T-helper 1 cell (primary cell): ENCODE measurements at regions not wholly inside any gene's neighbourhood (a gene's known extent, or its start where the extent isn't known, plus 50 kb on each side); places are given as distances from the start of the nearest gene placed in this dataset.
"Not testable (repeated sequence)": the region's sequence is repeated elsewhere in the genome, so short reads cannot be mapped to it uniquely, and the experiment has no call there.

Experiments
- DNase-seq, 5 donors: peaks; one replicate each; pipeline ENCODE4 v3.0.0-alpha.2; 2012 to 2020

- no peak for DNase-seq
Measured at GRCh38 chr14:48373981-48374380, 698.6 kb upstream of the MDGA2 start.

DNA sequence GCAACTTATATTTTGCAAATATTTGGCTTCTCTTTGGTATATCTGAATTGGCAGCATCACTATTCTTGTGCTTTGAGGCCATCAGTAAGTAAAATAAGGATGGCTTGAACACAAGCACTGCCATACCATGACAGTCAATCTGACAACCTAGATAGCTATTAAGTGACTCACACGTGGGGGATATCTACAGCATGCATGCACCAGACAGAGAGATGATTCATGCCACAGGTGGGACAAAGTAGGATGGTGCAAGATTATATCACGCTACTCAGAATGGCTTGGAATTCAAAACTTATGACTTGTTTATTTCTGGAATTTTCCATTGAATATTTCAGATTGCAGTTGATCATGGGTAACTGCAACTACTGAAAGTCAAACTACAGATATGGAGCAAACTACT is 675.6 kb upstream of the MDGA2 start:
- DNase-seq: no peak

DNA sequence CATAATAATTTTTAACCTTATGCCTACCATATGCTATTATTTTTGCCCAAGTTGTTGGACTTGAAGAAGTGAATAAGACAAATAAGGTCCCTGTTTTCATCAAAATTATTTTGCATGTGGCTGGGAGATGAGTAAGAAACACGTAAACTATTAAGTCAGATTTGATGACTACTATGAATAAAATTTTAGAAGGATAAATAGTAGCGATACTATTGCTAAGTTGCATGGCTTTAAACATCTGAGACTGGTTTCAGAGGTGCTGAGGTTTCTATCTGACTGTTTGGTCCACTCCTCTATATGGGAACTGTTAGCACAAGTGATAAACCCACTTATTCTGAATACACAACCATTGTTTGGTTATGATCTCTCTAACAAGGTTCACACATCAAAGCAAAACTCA is 674.3 kb upstream of the MDGA2 start:
- no peak for DNase-seq

GRCh38 chr14:48341069-48341468 is 665.7 kb upstream of the MDGA2 start:
- DNase-seq: no peak

- no peak for DNase-seq
Measured at GRCh38 chr14:48333221-48333920, 658.0 kb upstream of the MDGA2 start.

GRCh38 chr14:48331421-48331820 is 656.0 kb upstream of the MDGA2 start:
- no peak for DNase-seq

- no peak for DNase-seq
Measured at GRCh38 chr14:48325486-48325885, 650.1 kb upstream of the MDGA2 start.

- no peak for DNase-seq
Measured at GRCh38 chr14:48323665-48324064, 648.3 kb upstream of the MDGA2 start.

- no peak for DNase-seq
Measured at GRCh38 chr14:48319823-48320222, 644.4 kb upstream of the MDGA2 start.

DNA sequence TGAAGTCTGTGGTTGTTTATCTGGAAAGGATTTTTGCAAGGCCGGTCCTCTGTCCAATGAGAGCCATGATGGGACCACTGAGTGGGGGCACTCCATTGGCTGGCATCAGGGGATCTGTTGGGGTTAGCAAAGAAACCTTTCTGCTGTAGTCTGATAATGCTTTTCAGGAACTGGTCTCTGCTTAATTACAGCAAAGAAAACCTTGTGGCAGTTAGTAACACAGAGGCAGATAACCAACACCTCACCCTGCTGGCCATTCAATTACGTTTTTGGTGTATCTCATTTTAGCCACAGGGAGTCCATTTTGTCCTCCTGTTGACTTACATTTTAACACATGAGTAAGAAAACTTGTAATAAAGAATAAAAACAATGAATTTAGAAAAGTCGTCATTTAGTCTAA is 629.3 kb upstream of the MDGA2 start:
- DNase-seq: no peak

- DNase-seq: no peak
Measured at GRCh38 chr14:48289701-48290100, 614.3 kb upstream of the MDGA2 start.

DNA sequence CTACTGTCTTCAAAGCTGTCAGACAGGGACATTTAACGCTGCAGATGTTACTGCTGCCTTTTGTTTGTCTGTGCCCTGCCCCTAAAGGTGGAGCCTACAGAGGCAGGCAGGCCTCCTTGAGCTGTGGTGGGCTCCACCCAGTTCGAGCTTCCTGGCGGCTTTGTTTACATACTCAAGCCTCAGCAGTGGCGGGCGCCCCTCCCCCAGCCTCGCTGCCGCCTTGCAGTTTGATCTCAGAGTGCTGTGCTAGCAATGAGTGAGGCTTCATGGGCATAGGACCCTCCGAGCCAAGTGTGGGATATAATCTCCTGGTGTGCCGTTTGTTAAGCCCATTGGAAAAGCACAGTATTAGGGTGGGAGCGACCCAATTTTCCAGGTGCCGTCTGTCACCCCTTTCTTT is 609.8 kb upstream of the MDGA2 start:
- not testable (repeated sequence) for DNase-seq

DNA sequence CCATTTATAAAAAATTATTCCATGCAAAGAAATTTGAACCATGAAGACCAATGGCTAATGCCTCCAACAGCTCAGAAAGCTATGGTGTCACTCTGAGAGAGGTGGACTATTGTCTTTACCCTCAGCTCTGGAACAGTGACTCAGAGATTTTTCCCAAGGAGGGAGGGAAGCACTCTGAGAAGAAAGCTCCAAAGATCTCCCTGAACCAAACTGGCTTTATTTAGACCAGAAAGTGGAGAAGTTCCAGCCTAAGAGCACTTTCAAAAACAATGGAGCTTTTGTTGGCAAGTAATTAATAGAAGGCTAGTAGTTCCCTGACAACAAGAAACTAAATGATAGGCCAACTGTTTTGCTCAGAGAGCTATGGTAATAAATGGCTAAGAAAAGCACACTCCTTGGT is 599.9 kb upstream of the MDGA2 start:
- no peak for DNase-seq

GRCh38 chr14:48274826-48275225 is 599.4 kb upstream of the MDGA2 start:
- DNase-seq: no peak

- DNase-seq: not testable (repeated sequence)
Measured at GRCh38 chr14:48267926-48268325, 592.5 kb upstream of the MDGA2 start.

GRCh38 chr14:48266201-48266600 is 590.8 kb upstream of the MDGA2 start:
- DNase-seq: not testable (repeated sequence)

- no peak for DNase-seq
Measured at GRCh38 chr14:48261436-48261835, 586.0 kb upstream of the MDGA2 start.

DNA sequence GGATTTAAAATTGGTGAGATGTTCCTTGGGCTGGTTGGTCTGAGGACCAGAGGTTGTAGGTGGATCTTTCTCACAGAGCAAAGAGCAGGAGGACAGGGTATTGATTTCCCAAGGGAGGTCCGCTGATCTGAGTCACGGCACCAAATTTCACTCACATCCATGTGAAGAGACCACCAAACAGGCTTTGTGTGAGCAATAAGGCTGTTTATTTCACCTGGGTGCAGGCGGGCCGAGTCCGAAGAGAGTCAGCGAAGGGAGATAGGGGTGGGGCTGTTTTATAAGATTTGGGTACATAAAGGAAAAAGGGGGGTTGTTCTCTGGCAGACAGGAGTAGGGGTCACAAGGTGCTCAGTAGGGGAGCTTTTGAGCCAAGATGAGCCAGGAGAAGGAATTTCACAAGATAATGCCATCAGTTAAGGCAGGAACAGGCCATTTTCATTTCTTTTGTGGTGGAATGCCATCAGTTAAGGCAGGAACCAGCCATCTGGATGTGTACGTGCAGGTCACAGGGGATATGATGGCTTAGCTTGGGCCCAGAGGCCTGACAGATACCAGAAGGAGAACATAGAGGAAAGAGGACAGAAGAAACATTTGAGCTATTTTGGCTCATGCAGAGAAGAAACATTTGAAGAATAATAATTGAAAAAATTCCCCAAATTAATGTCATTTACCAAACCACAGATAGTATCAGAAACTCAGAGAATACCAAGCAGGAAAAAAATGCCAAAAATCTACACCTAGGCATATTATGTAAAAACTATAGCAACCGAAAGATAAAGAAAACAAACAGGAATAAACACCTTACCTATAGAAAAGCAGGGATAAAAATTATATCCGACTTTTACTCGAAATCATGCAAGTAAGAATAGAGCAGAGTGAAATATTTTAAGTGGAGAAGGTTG is 585.2 kb upstream of the MDGA2 start:
- DNase-seq: not testable (repeated sequence)

DNA sequence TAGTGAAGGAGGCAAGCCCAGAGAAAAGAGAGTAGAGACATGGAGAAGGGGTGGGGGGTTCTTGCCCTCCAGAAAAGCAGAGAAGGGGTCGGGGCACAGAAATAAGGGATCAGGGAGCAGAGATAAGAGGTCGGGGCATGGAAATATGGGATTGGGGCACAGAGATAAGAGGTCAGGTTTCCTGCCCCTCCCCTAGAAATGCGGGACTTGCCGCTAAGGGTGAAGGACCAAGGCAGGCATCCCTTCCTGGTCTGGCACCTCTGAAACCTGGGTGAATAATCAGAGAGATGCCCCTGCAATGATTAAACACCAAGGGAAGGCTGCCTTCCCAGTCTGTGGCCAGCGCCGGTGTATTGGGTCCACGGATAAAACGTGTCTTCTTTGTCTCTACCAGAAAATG is 584.5 kb upstream of the MDGA2 start:
- DNase-seq: not testable (repeated sequence)

- not testable (repeated sequence) for DNase-seq
Measured at GRCh38 chr14:48259232-48259631, 583.8 kb upstream of the MDGA2 start.

DNA sequence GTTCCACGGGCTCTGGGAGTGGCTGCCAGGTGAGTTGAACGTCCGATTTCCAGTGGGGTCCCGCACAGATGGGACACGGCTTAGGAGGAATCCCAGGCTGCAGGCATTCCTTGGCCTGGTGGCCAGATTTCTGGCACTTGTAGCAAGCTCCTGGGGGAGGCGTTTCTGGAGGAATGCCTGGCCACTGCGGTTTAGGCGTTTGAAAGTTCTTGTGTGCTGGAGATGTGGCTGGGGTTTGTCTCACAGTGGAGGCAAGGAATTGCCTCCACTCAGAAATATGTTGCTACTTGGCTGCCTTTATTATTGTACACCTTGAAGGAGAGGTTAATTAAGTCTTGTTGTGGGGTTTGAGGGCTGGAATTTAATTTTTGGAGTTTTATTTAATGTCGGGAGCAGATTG is 583.3 kb upstream of the MDGA2 start:
- DNase-seq: not testable (repeated sequence)

- no peak for DNase-seq
Measured at GRCh38 chr14:48253020-48253419, 577.6 kb upstream of the MDGA2 start.

DNA sequence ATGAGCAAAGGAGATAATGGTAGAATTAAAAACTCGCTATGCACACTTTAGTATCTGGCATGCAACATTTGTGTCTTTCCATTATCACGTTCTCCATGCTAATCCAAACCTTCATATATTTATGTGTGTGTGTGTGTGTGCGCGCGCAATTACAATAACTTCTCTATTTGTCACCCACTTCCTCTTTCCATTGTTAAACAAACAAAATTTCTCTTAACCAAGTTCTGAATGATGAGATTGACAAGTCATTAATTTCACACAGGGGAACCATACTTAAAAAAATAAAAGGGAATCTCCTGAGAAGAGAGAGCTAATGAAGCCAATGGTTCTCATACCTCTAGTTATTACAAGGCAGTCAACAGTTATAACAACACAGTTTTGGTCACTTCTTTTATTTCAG is 575.9 kb upstream of the MDGA2 start:
- no peak for DNase-seq

- no peak for DNase-seq
Measured at GRCh38 chr14:48250575-48250974, 575.2 kb upstream of the MDGA2 start.
